Panc1 (cell line): ENCODE measurements at regions not wholly inside any gene's neighbourhood (a gene's known extent, or its start where the extent isn't known, plus 50 kb on each side); places are given as distances from the start of the nearest gene placed in this dataset.

ENCODE experiments used
- POLR2AphosphoS5 ChIP-seq: IDR thresholded peaks from 2 replicates; pipeline ENCODE4 v1.6.1; 2012; ENCODE audit warnings: mild to moderate bottlenecking, low read depth, low read length, moderate library complexity
- REST ChIP-seq, 2 experiments: IDR thresholded peaks; 2 replicates each; pipeline ENCODE4 v1.6.1; 2011 to 2012; ENCODE audit warnings: low read depth in 2 of 2, control low read depth in 1 of 2, low read length in 1 of 2, mild to moderate bottlenecking in 1 of 2, moderate library complexity in 1 of 2; ENCODE audit not compliant: insufficient read depth in 1 of 2
- SIN3A ChIP-seq: IDR thresholded peaks from 2 replicates; pipeline ENCODE4 v1.6.1; 2012; ENCODE audit warnings: low read depth, mild to moderate bottlenecking, low read length, moderate library complexity, borderline replicate concordance; ENCODE audit not compliant: insufficient read depth
- TF ChIP-seq, protein P1 (sequence below): fragments of 450-650 bp; IDR thresholded peaks from 2 replicates; pipeline ENCODE4 v1.5.1; 2017; ENCODE audit warnings: mild to moderate bottlenecking

DNA sequence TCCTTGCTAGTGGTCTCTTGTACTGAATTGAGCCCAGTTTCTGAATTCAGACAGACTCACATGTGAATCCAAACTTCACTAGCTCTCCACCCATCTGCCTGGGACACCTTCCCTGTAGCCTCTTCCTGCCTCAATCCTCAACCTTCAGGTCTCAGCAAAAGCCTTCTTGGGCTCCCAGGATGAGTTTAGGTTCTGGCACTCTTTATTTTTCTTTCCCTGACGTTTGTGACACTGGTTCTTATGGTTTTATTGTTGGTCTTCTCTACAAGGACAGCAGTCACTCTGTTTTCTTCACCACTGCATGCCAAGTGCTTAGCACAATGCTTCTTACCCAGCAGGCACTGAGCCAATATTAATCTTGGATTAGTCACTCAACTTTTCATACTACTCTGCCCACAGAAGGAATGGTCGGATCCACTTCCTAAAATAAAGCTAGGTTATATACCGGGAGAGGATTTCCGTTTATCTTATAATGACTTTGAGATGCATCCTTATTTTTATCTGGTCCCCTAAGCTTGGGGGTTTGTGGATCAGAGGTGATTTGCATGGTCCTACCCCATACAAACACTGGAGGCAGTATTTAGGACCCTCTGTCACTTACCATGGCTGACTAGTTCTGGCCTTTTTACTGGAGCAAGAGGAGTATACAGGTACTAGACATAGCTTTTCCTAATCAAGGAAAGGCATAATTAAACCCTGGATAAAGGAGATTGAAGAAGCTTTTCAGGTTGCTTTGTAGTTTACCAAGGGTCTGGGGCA is 186.3 kb downstream of the MYCN start:
- TF ChIP-seq SIN3A (no peak), REST (IDR thresholded peaks at IDR 0.05; ENCODE audit: insufficient read depth in 1 of 2, low read depth in 2 of 2, low read length in 1 of 2) (no peak), POLR2AphosphoS5 (no peak)
- TF ChIP-seq, protein P1, sequence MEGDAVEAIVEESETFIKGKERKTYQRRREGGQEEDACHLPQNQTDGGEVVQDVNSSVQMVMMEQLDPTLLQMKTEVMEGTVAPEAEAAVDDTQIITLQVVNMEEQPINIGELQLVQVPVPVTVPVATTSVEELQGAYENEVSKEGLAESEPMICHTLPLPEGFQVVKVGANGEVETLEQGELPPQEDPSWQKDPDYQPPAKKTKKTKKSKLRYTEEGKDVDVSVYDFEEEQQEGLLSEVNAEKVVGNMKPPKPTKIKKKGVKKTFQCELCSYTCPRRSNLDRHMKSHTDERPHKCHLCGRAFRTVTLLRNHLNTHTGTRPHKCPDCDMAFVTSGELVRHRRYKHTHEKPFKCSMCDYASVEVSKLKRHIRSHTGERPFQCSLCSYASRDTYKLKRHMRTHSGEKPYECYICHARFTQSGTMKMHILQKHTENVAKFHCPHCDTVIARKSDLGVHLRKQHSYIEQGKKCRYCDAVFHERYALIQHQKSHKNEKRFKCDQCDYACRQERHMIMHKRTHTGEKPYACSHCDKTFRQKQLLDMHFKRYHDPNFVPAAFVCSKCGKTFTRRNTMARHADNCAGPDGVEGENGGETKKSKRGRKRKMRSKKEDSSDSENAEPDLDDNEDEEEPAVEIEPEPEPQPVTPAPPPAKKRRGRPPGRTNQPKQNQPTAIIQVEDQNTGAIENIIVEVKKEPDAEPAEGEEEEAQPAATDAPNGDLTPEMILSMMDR, result no peak
